WTC11 (cell line): ENCODE measurements at regions not wholly inside any gene's neighbourhood (a gene's known extent, or its start where the extent isn't known, plus 50 kb on each side); places are given as distances from the start of the nearest gene placed in this dataset.

Source experiments
- ATAC-seq: fragments of 200-7000 bp; cut with Tn5 transposase; 2 replicates; pipeline ENCODE4 v1.10.0; 2021; ENCODE audit warnings: mild to moderate bottlenecking, moderate library complexity
- CTCF ChIA-PET: fragments of 300-600 bp; sonication (Branson Sonifier 250); formaldehyde crosslinking; loops from one replicate; lab custom pipeline; 2021; ENCODE audit warnings: antibody characterized with exemption; lab: Charles Lee
- POLR2A ChIA-PET: fragments of 350-600 bp; sonication (Branson Sonifier 250); formaldehyde crosslinking; loops from one replicate; lab custom pipeline; 2021; ENCODE audit warnings: antibody characterized with exemption; lab: Charles Lee
- DNase-seq: peaks from one replicate; pipeline ENCODE4 v3.0.0; 2021; ENCODE audit warnings: low spot score
- H3K27ac Mint-ChIP-seq: 2 replicates; pipeline ENCODE4 v1.8.0; 2021; ENCODE audit warnings: mixed read lengths
- H3K27me3 Mint-ChIP-seq: 2 replicates; pipeline ENCODE4 v1.8.0; 2021; ENCODE audit warnings: low read depth, mild to moderate bottlenecking, moderate library complexity, mixed read lengths
- H3K36me3 Mint-ChIP-seq: 2 replicates; pipeline ENCODE4 v1.8.0; 2021; ENCODE audit warnings: mixed read lengths
- H3K4me1 Mint-ChIP-seq: 2 replicates; pipeline ENCODE4 v1.8.0; 2022; ENCODE audit warnings: mixed read lengths
- H3K4me3 Mint-ChIP-seq: 2 replicates; pipeline ENCODE4 v1.8.0; 2021; ENCODE audit warnings: mild to moderate bottlenecking, moderate library complexity, mixed read lengths
- H3K9me3 Mint-ChIP-seq: 2 replicates; pipeline ENCODE4 v1.8.0; 2021; ENCODE audit warnings: mixed read lengths
- E2F1 ChIP-seq: sonication (generic); formaldehyde crosslinking; IDR thresholded peaks from 2 replicates; pipeline ENCODE4 v1.8.0; 2022; ENCODE audit warnings: mild to moderate bottlenecking, missing genetic modification reagents
- ELF4 ChIP-seq: sonication (generic); formaldehyde crosslinking; IDR thresholded peaks from 2 replicates; pipeline ENCODE4 v1.8.1; 2022; ENCODE audit warnings: low read depth, mild to moderate bottlenecking, moderate library complexity, missing genetic modification reagents
- ESRRA ChIP-seq: sonication (generic); formaldehyde crosslinking; IDR thresholded peaks from 2 replicates; pipeline ENCODE4 v1.8.1; 2022; ENCODE audit warnings: mild to moderate bottlenecking, missing genetic modification reagents, borderline replicate concordance
- FOXJ3 ChIP-seq: sonication (generic); formaldehyde crosslinking; IDR thresholded peaks from 2 replicates; pipeline ENCODE4 v1.9.0; 2021; ENCODE audit warnings: missing genetic modification reagents, mild to moderate bottlenecking, borderline replicate concordance
- FOXK1 ChIP-seq: sonication (generic); formaldehyde crosslinking; IDR thresholded peaks from 2 replicates; pipeline ENCODE4 v1.8.0; 2022; ENCODE audit warnings: mild to moderate bottlenecking, moderate library complexity, missing genetic modification reagents
- GABPB1 ChIP-seq: sonication (generic); formaldehyde crosslinking; IDR thresholded peaks from 2 replicates; pipeline ENCODE4 v1.8.1; 2023; ENCODE audit warnings: mild to moderate bottlenecking, missing genetic modification reagents
- GTF2I ChIP-seq: fragments of 250-450 bp; sonication (Bioruptor Pico); conservative IDR thresholded peaks from 2 replicates; pipeline ENCODE4 v1.4.0; 2021; ENCODE audit warnings: mild to moderate bottlenecking
- MXD4 ChIP-seq: fragments of 250-450 bp; sonication (Bioruptor Pico); IDR thresholded peaks from 2 replicates; pipeline ENCODE4 v1.8.0; 2021; ENCODE audit warnings: mild to moderate bottlenecking, moderate library complexity, borderline replicate concordance
- NFE2L1 ChIP-seq: sonication (generic); formaldehyde crosslinking; IDR thresholded peaks from 2 replicates; pipeline ENCODE4 v1.8.1; 2023; ENCODE audit warnings: missing genetic modification reagents
- NFYB ChIP-seq: sonication (generic); formaldehyde crosslinking; conservative IDR thresholded peaks from 2 replicates; pipeline ENCODE4 v1.8.0; 2022; ENCODE audit warnings: low read depth, missing genetic modification reagents
- NR2C2 ChIP-seq: sonication (generic); formaldehyde crosslinking; IDR thresholded peaks from 2 replicates; pipeline ENCODE4 v1.8.0; 2022; ENCODE audit warnings: mild to moderate bottlenecking, missing genetic modification reagents
- NR3C1 ChIP-seq: sonication (generic); formaldehyde crosslinking; conservative IDR thresholded peaks from 2 replicates; pipeline ENCODE4 v1.8.1; 2023; ENCODE audit warnings: low read depth, mild to moderate bottlenecking, missing genetic modification reagents
- SOX15 ChIP-seq: fragments of 250-450 bp; sonication (Bioruptor Pico); IDR thresholded peaks from 2 replicates; pipeline ENCODE4 v1.9.0; 2021; ENCODE audit warnings: mild to moderate bottlenecking
- ZMAT4 ChIP-seq: fragments of 250-450 bp; sonication (Bioruptor Pico); IDR thresholded peaks from 2 replicates; pipeline ENCODE4 v1.9.0; 2021; ENCODE audit warnings: mild to moderate bottlenecking
- ZNF263 ChIP-seq: sonication (generic); formaldehyde crosslinking; IDR thresholded peaks from 2 replicates; pipeline ENCODE4 v1.8.1; 2022; ENCODE audit warnings: low read depth, mild to moderate bottlenecking, moderate library complexity, missing genetic modification reagents
- ZNF317 ChIP-seq: sonication (generic); formaldehyde crosslinking; IDR thresholded peaks from 2 replicates; pipeline ENCODE4 v1.8.1; 2023; ENCODE audit warnings: low read depth, mild to moderate bottlenecking, moderate library complexity, missing genetic modification reagents, borderline replicate concordance
- ZNF396 ChIP-seq: fragments of 250-450 bp; sonication (Bioruptor Pico); IDR thresholded peaks from 2 replicates; pipeline ENCODE4 v1.8.0; 2021; ENCODE audit warnings: mild to moderate bottlenecking, moderate library complexity, borderline replicate concordance
- ZNF416 ChIP-seq: fragments of 250-450 bp; sonication (Bioruptor Pico); IDR thresholded peaks from 2 replicates; pipeline ENCODE4 v1.9.0; 2021; ENCODE audit warnings: mild to moderate bottlenecking, inconsistent platforms
- TF ChIP-seq, protein P1 (sequence below): sonication (generic); formaldehyde crosslinking; IDR thresholded peaks from 2 replicates; pipeline ENCODE4 v1.8.0; 2023; ENCODE audit warnings: mild to moderate bottlenecking, missing genetic modification reagents
- TF ChIP-seq, protein P2 (sequence below): sonication (generic); formaldehyde crosslinking; IDR thresholded peaks from 2 replicates; pipeline ENCODE4 v1.8.1; 2022; ENCODE audit warnings: missing genetic modification reagents, borderline replicate concordance
- TF ChIP-seq, protein P3 (sequence below): sonication (generic); formaldehyde crosslinking; IDR thresholded peaks from 2 replicates; pipeline ENCODE4 v1.8.0; 2022; ENCODE audit warnings: missing genetic modification reagents
- TF ChIP-seq, protein P4 (sequence below): sonication (generic); formaldehyde crosslinking; IDR thresholded peaks from 2 replicates; pipeline ENCODE4 v1.8.1; 2023; ENCODE audit warnings: mild to moderate bottlenecking, missing genetic modification reagents

DNA sequence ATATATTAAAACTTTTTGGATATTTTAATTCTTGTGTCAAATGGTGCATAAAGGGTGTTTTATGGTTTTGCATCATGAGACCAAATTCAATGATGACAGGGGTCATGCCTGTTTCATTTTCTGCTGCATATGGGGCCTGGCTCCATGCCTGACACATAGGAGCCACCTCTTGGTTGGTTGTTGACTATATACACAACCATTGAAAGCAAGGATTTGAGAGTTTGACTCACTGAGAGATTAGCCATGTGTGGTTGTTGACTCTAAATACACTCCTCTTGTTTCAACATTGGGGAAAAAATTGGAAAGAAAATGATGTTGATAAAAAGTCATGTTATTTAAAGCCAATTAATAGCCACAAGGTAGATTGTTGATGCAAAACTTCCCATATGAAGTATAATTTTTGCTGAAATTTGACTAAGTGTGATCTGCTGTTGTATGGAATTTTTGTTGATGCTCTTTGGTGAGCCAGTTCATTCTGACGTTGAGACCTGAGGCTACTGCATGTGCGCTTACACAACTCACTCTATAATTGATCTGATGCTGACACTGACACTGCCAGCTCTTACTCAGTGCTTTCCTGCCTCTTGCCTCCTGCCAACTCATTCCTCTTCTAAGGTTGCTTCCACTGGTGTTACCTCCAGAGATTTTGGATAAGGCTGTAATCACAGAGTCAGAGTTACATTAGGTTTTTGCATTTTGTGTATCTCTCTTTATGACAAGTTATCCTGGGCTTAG lies 446.2 kb upstream of the SLC14A2 start (continued):
- TF ChIP-seq, protein P1, sequence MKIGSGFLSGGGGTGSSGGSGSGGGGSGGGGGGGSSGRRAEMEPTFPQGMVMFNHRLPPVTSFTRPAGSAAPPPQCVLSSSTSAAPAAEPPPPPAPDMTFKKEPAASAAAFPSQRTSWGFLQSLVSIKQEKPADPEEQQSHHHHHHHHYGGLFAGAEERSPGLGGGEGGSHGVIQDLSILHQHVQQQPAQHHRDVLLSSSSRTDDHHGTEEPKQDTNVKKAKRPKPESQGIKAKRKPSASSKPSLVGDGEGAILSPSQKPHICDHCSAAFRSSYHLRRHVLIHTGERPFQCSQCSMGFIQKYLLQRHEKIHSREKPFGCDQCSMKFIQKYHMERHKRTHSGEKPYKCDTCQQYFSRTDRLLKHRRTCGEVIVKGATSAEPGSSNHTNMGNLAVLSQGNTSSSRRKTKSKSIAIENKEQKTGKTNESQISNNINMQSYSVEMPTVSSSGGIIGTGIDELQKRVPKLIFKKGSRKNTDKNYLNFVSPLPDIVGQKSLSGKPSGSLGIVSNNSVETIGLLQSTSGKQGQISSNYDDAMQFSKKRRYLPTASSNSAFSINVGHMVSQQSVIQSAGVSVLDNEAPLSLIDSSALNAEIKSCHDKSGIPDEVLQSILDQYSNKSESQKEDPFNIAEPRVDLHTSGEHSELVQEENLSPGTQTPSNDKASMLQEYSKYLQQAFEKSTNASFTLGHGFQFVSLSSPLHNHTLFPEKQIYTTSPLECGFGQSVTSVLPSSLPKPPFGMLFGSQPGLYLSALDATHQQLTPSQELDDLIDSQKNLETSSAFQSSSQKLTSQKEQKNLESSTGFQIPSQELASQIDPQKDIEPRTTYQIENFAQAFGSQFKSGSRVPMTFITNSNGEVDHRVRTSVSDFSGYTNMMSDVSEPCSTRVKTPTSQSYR (CRISPR knock-in tag) = no peak

DNA sequence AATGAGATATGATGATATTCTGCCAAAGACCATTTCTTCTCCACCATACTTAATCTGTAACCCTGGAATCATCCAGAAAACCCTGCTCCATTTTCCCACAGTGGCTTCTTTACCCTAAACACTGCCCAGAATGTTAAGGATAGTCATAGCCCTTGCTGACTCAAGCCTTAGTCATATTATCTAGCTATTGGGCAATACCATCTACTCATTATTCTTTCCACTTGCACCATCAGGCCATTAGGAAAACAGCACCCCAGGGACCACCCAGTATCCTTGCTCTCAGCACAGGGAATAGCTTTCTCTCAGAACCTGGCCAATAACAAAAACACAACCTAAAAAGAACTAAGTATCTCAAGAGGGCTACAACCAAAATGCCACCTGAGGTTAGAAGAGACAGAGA lies 445.7 kb upstream of the SLC14A2 start:
- no peak for DNase-seq
- TF ChIP-seq GTF2I = no peak
- no peak for TF ChIP-seq NR3C1 (CRISPR knock-in tag)
- TF ChIP-seq ZMAT4 (CRISPR knock-in tag) = no peak
- no peak for TF ChIP-seq FOXK1
- no peak for TF ChIP-seq E2F1 (CRISPR knock-in tag)
- no peak for TF ChIP-seq FOXJ3 (CRISPR knock-in tag)
- TF ChIP-seq, protein P2, sequence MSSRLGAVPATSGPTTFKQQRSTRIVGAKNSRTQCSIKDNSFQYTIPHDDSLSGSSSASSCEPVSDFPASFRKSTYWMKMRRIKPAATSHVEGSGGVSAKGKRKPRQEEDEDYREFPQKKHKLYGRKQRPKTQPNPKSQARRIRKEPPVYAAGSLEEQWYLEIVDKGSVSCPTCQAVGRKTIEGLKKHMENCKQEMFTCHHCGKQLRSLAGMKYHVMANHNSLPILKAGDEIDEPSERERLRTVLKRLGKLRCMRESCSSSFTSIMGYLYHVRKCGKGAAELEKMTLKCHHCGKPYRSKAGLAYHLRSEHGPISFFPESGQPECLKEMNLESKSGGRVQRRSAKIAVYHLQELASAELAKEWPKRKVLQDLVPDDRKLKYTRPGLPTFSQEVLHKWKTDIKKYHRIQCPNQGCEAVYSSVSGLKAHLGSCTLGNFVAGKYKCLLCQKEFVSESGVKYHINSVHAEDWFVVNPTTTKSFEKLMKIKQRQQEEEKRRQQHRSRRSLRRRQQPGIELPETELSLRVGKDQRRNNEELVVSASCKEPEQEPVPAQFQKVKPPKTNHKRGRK (CRISPR knock-in tag) = no peak
- TF ChIP-seq MXD4 (CRISPR knock-in tag) = no peak
- ATAC-seq = no peak
- no peaks in the 10 kb centered on the region for H3K36me3 Mint-ChIP-seq
- H3K4me1 Mint-ChIP-seq = peaks cover 6% of the 10 kb centered on the region
- H3K4me3 Mint-ChIP-seq = no peak overlapping the region
- POLR2A ChIA-PET = interaction anchor here (1.3 kb wide), 1 partner anchor 20 kb away, joined by 4 read pairs; no protein-coding TSS in a partner anchor
- CTCF ChIA-PET = no interaction called here
- H3K27me3 Mint-ChIP-seq = no peaks in the 10 kb centered on the region
- no peaks in the 10 kb centered on the region for H3K9me3 Mint-ChIP-seq
- no peak overlapping the region for H3K27ac Mint-ChIP-seq

DNA sequence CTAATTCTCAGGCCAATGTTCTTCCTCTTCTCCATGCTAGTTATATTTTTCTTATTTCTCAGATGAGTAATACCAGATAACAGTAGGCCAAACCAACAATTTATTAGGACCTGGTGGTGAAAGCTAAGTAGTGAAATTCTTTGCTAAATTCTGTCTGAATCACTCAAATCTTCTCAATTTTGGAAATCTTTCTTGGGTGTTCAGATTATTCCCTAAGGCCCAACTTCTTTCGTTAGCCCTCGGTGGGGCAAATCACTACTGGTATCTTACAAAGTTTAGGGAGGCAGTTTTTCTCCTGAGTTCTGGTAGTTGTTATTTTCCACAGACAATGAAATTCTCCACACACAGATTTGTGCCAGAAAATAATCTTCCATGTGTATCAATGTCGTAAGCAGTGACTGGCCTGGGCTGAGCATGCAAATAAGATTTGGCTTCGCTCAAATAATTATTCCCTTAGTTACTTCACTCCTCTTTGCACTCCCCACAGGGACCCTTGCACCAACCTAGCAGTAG lies 443.5 kb upstream of the SLC14A2 start:
- no peaks in the 10 kb centered on the region for H3K27me3 Mint-ChIP-seq
- peaks cover 8% of the 10 kb centered on the region for H3K4me1 Mint-ChIP-seq
- H3K4me3 Mint-ChIP-seq = no peak overlapping the region
- no peaks in the 10 kb centered on the region for H3K9me3 Mint-ChIP-seq
- ChIA-PET CTCF (no interaction called here), POLR2A (no interaction called here)
- H3K36me3 Mint-ChIP-seq = no peaks in the 10 kb centered on the region
- ATAC-seq (no peak), DNase-seq (no peak)
- no peak overlapping the region for H3K27ac Mint-ChIP-seq
- TF ChIP-seq ZNF396 (no peak), ELF4 (CRISPR knock-in tag) (no peak), SOX15 (CRISPR knock-in tag) (no peak), ZNF416 (CRISPR knock-in tag) (no peak), ESRRA (CRISPR knock-in tag) (no peak), GABPB1 (CRISPR knock-in tag) (no peak), NR2C2 (CRISPR knock-in tag) (no peak), ZNF317 (CRISPR knock-in tag) (no peak), NFYB (CRISPR knock-in tag) (no peak), ZNF263 (CRISPR knock-in tag) (no peak), NFE2L1 (CRISPR knock-in tag) (no peak)
- TF ChIP-seq, protein P3, sequence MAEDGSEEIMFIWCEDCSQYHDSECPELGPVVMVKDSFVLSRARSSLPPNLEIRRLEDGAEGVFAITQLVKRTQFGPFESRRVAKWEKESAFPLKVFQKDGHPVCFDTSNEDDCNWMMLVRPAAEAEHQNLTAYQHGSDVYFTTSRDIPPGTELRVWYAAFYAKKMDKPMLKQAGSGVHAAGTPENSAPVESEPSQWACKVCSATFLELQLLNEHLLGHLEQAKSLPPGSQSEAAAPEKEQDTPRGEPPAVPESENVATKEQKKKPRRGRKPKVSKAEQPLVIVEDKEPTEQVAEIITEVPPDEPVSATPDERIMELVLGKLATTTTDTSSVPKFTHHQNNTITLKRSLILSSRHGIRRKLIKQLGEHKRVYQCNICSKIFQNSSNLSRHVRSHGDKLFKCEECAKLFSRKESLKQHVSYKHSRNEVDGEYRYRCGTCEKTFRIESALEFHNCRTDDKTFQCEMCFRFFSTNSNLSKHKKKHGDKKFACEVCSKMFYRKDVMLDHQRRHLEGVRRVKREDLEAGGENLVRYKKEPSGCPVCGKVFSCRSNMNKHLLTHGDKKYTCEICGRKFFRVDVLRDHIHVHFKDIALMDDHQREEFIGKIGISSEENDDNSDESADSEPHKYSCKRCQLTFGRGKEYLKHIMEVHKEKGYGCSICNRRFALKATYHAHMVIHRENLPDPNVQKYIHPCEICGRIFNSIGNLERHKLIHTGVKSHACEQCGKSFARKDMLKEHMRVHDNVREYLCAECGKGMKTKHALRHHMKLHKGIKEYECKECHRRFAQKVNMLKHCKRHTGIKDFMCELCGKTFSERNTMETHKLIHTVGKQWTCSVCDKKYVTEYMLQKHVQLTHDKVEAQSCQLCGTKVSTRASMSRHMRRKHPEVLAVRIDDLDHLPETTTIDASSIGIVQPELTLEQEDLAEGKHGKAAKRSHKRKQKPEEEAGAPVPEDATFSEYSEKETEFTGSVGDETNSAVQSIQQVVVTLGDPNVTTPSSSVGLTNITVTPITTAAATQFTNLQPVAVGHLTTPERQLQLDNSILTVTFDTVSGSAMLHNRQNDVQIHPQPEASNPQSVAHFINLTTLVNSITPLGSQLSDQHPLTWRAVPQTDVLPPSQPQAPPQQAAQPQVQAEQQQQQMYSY (CRISPR knock-in tag) = no peak
- TF ChIP-seq, protein P4, sequence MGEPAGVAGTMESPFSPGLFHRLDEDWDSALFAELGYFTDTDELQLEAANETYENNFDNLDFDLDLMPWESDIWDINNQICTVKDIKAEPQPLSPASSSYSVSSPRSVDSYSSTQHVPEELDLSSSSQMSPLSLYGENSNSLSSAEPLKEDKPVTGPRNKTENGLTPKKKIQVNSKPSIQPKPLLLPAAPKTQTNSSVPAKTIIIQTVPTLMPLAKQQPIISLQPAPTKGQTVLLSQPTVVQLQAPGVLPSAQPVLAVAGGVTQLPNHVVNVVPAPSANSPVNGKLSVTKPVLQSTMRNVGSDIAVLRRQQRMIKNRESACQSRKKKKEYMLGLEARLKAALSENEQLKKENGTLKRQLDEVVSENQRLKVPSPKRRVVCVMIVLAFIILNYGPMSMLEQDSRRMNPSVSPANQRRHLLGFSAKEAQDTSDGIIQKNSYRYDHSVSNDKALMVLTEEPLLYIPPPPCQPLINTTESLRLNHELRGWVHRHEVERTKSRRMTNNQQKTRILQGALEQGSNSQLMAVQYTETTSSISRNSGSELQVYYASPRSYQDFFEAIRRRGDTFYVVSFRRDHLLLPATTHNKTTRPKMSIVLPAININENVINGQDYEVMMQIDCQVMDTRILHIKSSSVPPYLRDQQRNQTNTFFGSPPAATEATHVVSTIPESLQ (CRISPR knock-in tag) = no peak
